H9 (cell line): ENCODE measurements at regions not wholly inside any gene's neighbourhood (a gene's known extent, or its start where the extent isn't known, plus 50 kb on each side); places are given as distances from the start of the nearest gene placed in this dataset.

Source experiments
- DNase-seq: peaks from one replicate; pipeline ENCODE4 v3.0.0-alpha.2; 2017
- H2AFZ ChIP-seq: one replicate; pipeline ENCODE4 v1.6.1; 2013; ENCODE audit warnings: mild to moderate bottlenecking, low read length, control low read depth, moderate library complexity
- H2AK5ac ChIP-seq: 2 replicates; pipeline ENCODE4 v1.6.1; 2013; ENCODE audit warnings: low read length, control low read depth, mixed read lengths; ENCODE audit not compliant: insufficient read length
- H2BK120ac ChIP-seq: one replicate; pipeline ENCODE4 v1.6.1; 2013; ENCODE audit warnings: low read depth, mild to moderate bottlenecking, low read length, control low read depth, inconsistent platforms; ENCODE audit not compliant: poor library complexity, severe bottlenecking
- H2BK12ac ChIP-seq: 2 replicates; pipeline ENCODE4 v1.6.1; 2013; ENCODE audit warnings: low read length, control low read depth, mixed read lengths, low read depth; ENCODE audit not compliant: insufficient read length
- H2BK15ac ChIP-seq: 2 replicates; pipeline ENCODE4 v1.6.1; 2013; ENCODE audit warnings: low read depth, low read length, control low read depth
- H2BK20ac ChIP-seq: one replicate; pipeline ENCODE4 v1.6.1; 2013; ENCODE audit warnings: low read depth, mild to moderate bottlenecking, low read length, control low read depth, inconsistent platforms; ENCODE audit not compliant: poor library complexity, severe bottlenecking
- H2BK5ac ChIP-seq: 2 replicates; pipeline ENCODE4 v1.6.1; 2013; ENCODE audit warnings: low read length, control low read depth, mixed read lengths; ENCODE audit not compliant: insufficient read length
- H3K14ac ChIP-seq: 2 replicates; pipeline ENCODE4 v1.6.1; 2013; ENCODE audit warnings: low read length, control low read depth; ENCODE audit not compliant: insufficient read depth
- H3K18ac ChIP-seq: 2 replicates; pipeline ENCODE4 v1.6.1; 2013; ENCODE audit warnings: low read depth, mild to moderate bottlenecking, mixed read lengths, low read length, control low read depth; ENCODE audit not compliant: insufficient read length
- H3K23ac ChIP-seq: 2 replicates; pipeline ENCODE4 v1.6.1; 2013; ENCODE audit warnings: low read length, control low read depth, mixed read lengths, low read depth; ENCODE audit not compliant: insufficient read length
- H3K23me2 ChIP-seq: 2 replicates; pipeline ENCODE4 v1.6.1; 2013; ENCODE audit warnings: low read depth, mild to moderate bottlenecking, mixed read lengths, low read length, control low read depth; ENCODE audit not compliant: insufficient read length, poor library complexity, severe bottlenecking
- H3K27ac ChIP-seq: 2 replicates; pipeline ENCODE4 v1.5.1; 2013; ENCODE audit warnings: low read length, control low read depth, mixed read lengths, low read depth; ENCODE audit not compliant: insufficient read length
- H3K27me3 ChIP-seq: 2 replicates; pipeline ENCODE4 v1.6.1; 2013; ENCODE audit warnings: low read length, control low read depth, inconsistent platforms; ENCODE audit not compliant: insufficient read depth
- H3K4ac ChIP-seq: 2 replicates; pipeline ENCODE4 v1.6.1; 2013; ENCODE audit warnings: low read depth, mild to moderate bottlenecking, control low read depth, inconsistent platforms, low read length, moderate library complexity
- H3K4me1 ChIP-seq: 2 replicates; pipeline ENCODE4 v1.6.1; 2013; ENCODE audit warnings: low read length, control low read depth, inconsistent platforms; ENCODE audit not compliant: insufficient read depth
- H3K4me2 ChIP-seq: 2 replicates; pipeline ENCODE4 v1.6.1; 2013; ENCODE audit warnings: low read length, control low read depth, mixed read lengths; ENCODE audit not compliant: insufficient read length, insufficient read depth
- H3K56ac ChIP-seq: 2 replicates; pipeline ENCODE4 v1.6.1; 2013; ENCODE audit warnings: low read depth, mild to moderate bottlenecking, mixed read lengths, low read length, control low read depth; ENCODE audit not compliant: insufficient read length
- H3K79me1 ChIP-seq: 2 replicates; pipeline ENCODE4 v1.6.1; 2013; ENCODE audit warnings: low read depth, mild to moderate bottlenecking, moderate library complexity, low read length, control low read depth, inconsistent platforms; ENCODE audit not compliant: insufficient read depth, poor library complexity, severe bottlenecking
- H3K79me2 ChIP-seq: 2 replicates; pipeline ENCODE4 v1.6.1; 2013; ENCODE audit warnings: low read length, control low read depth, inconsistent platforms; ENCODE audit not compliant: insufficient read depth
- H3K9ac ChIP-seq: 2 replicates; pipeline ENCODE4 v1.6.1; 2013; ENCODE audit warnings: low read length, control low read depth, mixed read lengths; ENCODE audit not compliant: insufficient read length; ENCODE audit errors: extremely low read depth
- H3K9me3 ChIP-seq: one replicate; pipeline ENCODE4 v1.6.1; 2013; ENCODE audit warnings: low read depth, low read length, inconsistent platforms; ENCODE audit not compliant: control insufficient read depth
- H3T11ph ChIP-seq: one replicate; pipeline ENCODE4 v1.6.1; 2013; ENCODE audit warnings: mild to moderate bottlenecking, low read length, control low read depth, inconsistent platforms
- H4K20me1 ChIP-seq: one replicate; pipeline ENCODE4 v1.6.1; 2013; ENCODE audit not compliant: control insufficient read depth, insufficient read length, insufficient read depth
- H4K5ac ChIP-seq: 2 replicates; pipeline ENCODE4 v1.6.1; 2013; ENCODE audit warnings: low read depth, mild to moderate bottlenecking, mixed read lengths, low read length, control low read depth; ENCODE audit not compliant: insufficient read length
- H4K8ac ChIP-seq: replicated peaks from 2 replicates; pipeline ENCODE4 v1.6.1; 2013; ENCODE audit warnings: low read length, control low read depth, mixed read lengths, low read depth; ENCODE audit not compliant: insufficient read length
- H4K91ac ChIP-seq: 2 replicates; pipeline ENCODE4 v1.6.1; 2013; ENCODE audit warnings: low read depth, mild to moderate bottlenecking, moderate library complexity, mixed read lengths, low read length, control low read depth; ENCODE audit not compliant: insufficient read length
- H3K27ac Mint-ChIP-seq, 3 experiments: 2 replicates in 2 of 3; 3 replicates in 1 of 3; pipeline ENCODE4 v1.8.0; 2020 to 2021; ENCODE audit warnings: mixed read lengths in 3 of 3, mild to moderate bottlenecking in 1 of 3, moderate library complexity in 1 of 3
- H3K27me3 Mint-ChIP-seq: 2 replicates; pipeline ENCODE4 v1.8.0; 2021; ENCODE audit warnings: low read depth, mild to moderate bottlenecking, moderate library complexity, mixed read lengths
- H3K36me3 Mint-ChIP-seq, 3 experiments: 2 replicates in 2 of 3; 3 replicates in 1 of 3; pipeline ENCODE4 v1.8.0; 2020 to 2021; ENCODE audit warnings: low read depth in 3 of 3, mixed read lengths in 3 of 3; ENCODE audit not compliant: insufficient read depth in 1 of 3
- H3K4me1 Mint-ChIP-seq, 2 experiments: 2 replicates each; pipeline ENCODE4 v1.8.0; 2020; ENCODE audit warnings: mixed read lengths in 2 of 2
- H3K4me3 Mint-ChIP-seq, 2 experiments: 2 replicates in 1 of 2; 3 replicates in 1 of 2; pipeline ENCODE4 v1.8.0; 2020 to 2021; ENCODE audit warnings: mild to moderate bottlenecking in 2 of 2, mixed read lengths in 2 of 2, moderate library complexity in 1 of 2
- H3K9me3 Mint-ChIP-seq, 2 experiments: 2 replicates in 1 of 2; 3 replicates in 1 of 2; pipeline ENCODE4 v1.8.0; 2020; ENCODE audit warnings: mild to moderate bottlenecking in 2 of 2, mixed read lengths in 2 of 2, moderate library complexity in 1 of 2
- WGBS: extraction: QIAGEN DNeasy Blood & Tissue Kit; methylation state at CpG from one replicate; pipeline ENCODE4 v1.1.7; 2013; ENCODE audit warnings: missing lambda C conversion rate, low lambda C conversion rate, mixed read lengths; ENCODE audit not compliant: insufficient read length; ENCODE audit errors: extremely low coverage; 5-methylcytosine and 5-hydroxymethylcytosine counted together
- TF ChIP-seq, protein P1 (sequence below): fragments of 200-600 bp; sonication (generic); conservative IDR thresholded peaks from 3 replicates; pipeline ENCODE4 v1.8.0; 2021; ENCODE audit warnings: antibody characterized with exemption, mild to moderate bottlenecking

DNA sequence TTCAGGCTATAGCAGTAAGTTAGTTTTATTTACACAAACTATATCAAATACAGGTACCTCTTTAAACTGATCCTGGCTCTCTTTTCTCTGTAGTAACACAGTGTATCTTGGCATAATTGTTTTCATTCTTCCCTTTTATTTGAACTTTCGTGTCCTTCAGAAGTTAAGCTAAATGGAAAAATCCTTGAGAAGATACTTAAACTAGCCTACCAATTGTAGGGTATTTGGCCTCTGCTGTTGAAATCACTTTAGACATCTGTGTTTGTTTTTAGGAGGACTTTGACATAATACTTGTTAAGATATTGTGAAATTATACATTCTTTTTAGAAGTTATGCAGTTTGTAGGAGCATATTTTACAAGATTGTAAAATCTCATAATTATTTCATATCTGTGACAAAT, 90.3 kb upstream of the GK2 start:
- no peaks in the 10 kb centered on the region for H3K27me3 Mint-ChIP-seq
- Histone ChIP-seq H3K4me2 (no peak overlapping the region), H2AFZ (no peak overlapping the region)

More for the DNA sequence above, 90.3 kb upstream of the GK2 start:
- Histone ChIP-seq H4K5ac (no peak overlapping the region), H3K14ac (no peak overlapping the region), H3K27me3 (no peaks in the 10 kb centered on the region), H2BK15ac (no peak overlapping the region), H3K4me1 (no peaks in the 10 kb centered on the region), H2BK12ac (no peak overlapping the region), H2AK5ac (no peak overlapping the region), H4K91ac (no peak overlapping the region), H3K9me3 (no peaks in the 10 kb centered on the region), H4K8ac (no peak overlapping the region), H2BK120ac (no peak overlapping the region), H3T11ph (no peak overlapping the region), H3K79me1 (no peaks in the 10 kb centered on the region), H3K23ac (no peak overlapping the region), H3K23me2 (no peaks in the 10 kb centered on the region), H3K79me2 (no peaks in the 10 kb centered on the region), H3K27ac (no peak overlapping the region), H3K18ac (no peak overlapping the region), H3K9ac (no peak overlapping the region), H2BK20ac (no peak overlapping the region), H4K20me1 (no peaks in the 10 kb centered on the region), H3K4ac (no peak overlapping the region), H2BK5ac (no peak overlapping the region), H3K56ac (no peak overlapping the region)
- H3K4me1 Mint-ChIP-seq: peaks cover 10 to 16% of the 10 kb centered on the region in 2 experiments
- H3K36me3 Mint-ChIP-seq: no peaks in the 10 kb centered on the region
- no CpG with 5 or more reads among the region's 1 CpG for WGBS
- H3K4me3 Mint-ChIP-seq: no peak overlapping the region
- no peaks in the 10 kb centered on the region for H3K9me3 Mint-ChIP-seq
- TF ChIP-seq, protein P1, sequence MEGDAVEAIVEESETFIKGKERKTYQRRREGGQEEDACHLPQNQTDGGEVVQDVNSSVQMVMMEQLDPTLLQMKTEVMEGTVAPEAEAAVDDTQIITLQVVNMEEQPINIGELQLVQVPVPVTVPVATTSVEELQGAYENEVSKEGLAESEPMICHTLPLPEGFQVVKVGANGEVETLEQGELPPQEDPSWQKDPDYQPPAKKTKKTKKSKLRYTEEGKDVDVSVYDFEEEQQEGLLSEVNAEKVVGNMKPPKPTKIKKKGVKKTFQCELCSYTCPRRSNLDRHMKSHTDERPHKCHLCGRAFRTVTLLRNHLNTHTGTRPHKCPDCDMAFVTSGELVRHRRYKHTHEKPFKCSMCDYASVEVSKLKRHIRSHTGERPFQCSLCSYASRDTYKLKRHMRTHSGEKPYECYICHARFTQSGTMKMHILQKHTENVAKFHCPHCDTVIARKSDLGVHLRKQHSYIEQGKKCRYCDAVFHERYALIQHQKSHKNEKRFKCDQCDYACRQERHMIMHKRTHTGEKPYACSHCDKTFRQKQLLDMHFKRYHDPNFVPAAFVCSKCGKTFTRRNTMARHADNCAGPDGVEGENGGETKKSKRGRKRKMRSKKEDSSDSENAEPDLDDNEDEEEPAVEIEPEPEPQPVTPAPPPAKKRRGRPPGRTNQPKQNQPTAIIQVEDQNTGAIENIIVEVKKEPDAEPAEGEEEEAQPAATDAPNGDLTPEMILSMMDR: no peak
- no peak overlapping the region for H3K27ac Mint-ChIP-seq
- no peak for DNase-seq
